Gastroesophageal sphincter (tissue), 4 donors: ENCODE measurements at regions not wholly inside any gene's neighbourhood (a gene's known extent, or its start where the extent isn't known, plus 50 kb on each side); places are given as distances from the start of the nearest gene placed in this dataset.

ENCODE experiments used
- ATAC-seq: fragments of 150-250 bp; one replicate; pipeline ENCODE4 v1.9.1; 2016; ENCODE audit warnings: mild to moderate bottlenecking, moderate library complexity
- H3K27ac ChIP-seq, 4 donors: fragments of 200-600 bp; sonication (generic) in 3 of 4; 1 replicate in 3 of 4; 2 replicates in 1 of 4; pipeline ENCODE4 v1.5.1; 2016 to 2019
- H3K27me3 ChIP-seq: fragments of 200-600 bp; sonication (generic); one replicate; pipeline ENCODE4 v1.5.1; 2019
- H3K36me3 ChIP-seq, 2 donors: fragments of 200-600 bp; sonication (generic); one replicate each; pipeline ENCODE4 v1.5.1; 2019; ENCODE audit warnings: control low read depth in 1 of 2
- H3K4me1 ChIP-seq, 3 donors: fragments of 200-600 bp; sonication (generic); 1 replicate in 2 of 3; 2 replicates in 1 of 3; pipeline ENCODE4 v1.5.1; 2016 to 2019; ENCODE audit warnings: control low read depth in 2 of 3
- H3K4me3 ChIP-seq, 2 donors: fragments of 200-600 bp; sonication (generic); one replicate each; pipeline ENCODE4 v1.5.1; 2019; ENCODE audit warnings: mild to moderate bottlenecking in 1 of 2, moderate library complexity in 1 of 2
- H3K9me3 ChIP-seq, 3 donors: fragments of 200-600 bp; sonication (generic); one replicate each; pipeline ENCODE4 v1.5.1; 2017 to 2019; ENCODE audit warnings: control low read depth in 2 of 3
- EP300 ChIP-seq: sonication (generic); formaldehyde crosslinking; IDR thresholded peaks from one replicate; pipeline ENCODE4 v1.6.1; 2017; ENCODE audit warnings: antibody characterized with exemption, mild to moderate bottlenecking
- POLR2A ChIP-seq, 2 donors: fragments of 450-650 bp; IDR thresholded peaks; one replicate each; pipeline ENCODE4 v1.6.1; 2017; ENCODE audit warnings: antibody characterized with exemption in 2 of 2, mild to moderate bottlenecking in 2 of 2, moderate library complexity in 1 of 2
- POLR2AphosphoS5 ChIP-seq: sonication (generic); formaldehyde crosslinking; IDR thresholded peaks from one replicate; pipeline ENCODE4 v1.6.1; 2017; ENCODE audit warnings: antibody characterized with exemption
- WGBS, 2 donors: methylation state at CpG; one replicate each; pipeline ENCODE4 v1.1.5; 2018; ENCODE audit warnings: low coverage in 1 of 2; 5-methylcytosine and 5-hydroxymethylcytosine counted together
- TF ChIP-seq, protein P1 (sequence below), 4 experiments: fragments of 200-600 bp in 2 of 4; fragments of 450-650 bp in 2 of 4; sonication (generic) in 1 of 4; IDR thresholded peaks; one replicate each; pipeline ENCODE4 v1.5.1; 2017 to 2019; ENCODE audit warnings: antibody characterized with exemption in 4 of 4, mild to moderate bottlenecking in 2 of 4, moderate library complexity in 2 of 4

DNA sequence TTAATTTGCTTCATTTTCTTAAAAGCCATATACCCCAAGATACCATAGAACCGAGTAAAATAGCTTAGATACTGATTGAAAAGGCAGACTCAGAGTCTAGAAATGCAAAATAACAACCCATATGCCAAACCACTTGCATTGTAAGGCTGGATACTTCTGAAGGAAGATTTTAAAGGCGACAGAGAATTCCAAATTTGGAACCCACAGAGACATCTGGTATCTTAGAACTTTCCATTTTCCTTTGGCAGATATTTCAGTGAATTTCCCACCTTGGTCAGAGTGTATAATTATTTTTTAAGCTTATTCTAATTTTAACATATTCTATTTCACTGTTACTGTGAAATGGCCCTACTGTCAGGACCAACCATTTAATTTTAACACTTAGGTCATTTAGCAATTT is 186.4 kb upstream of the E2F7 start:
- no peak overlapping the region for H3K4me3 ChIP-seq
- 82 to 100% methylated on average over 2 of the region's 2 CpGs for WGBS, 2 donors
- no peak for ATAC-seq
- no peaks in the 10 kb centered on the region for H3K36me3 ChIP-seq
- TF ChIP-seq POLR2AphosphoS5 (no peak), EP300 (no peak), POLR2A (IDR thresholded peaks at IDR 0.05) (no peak)
- TF ChIP-seq, protein P1, sequence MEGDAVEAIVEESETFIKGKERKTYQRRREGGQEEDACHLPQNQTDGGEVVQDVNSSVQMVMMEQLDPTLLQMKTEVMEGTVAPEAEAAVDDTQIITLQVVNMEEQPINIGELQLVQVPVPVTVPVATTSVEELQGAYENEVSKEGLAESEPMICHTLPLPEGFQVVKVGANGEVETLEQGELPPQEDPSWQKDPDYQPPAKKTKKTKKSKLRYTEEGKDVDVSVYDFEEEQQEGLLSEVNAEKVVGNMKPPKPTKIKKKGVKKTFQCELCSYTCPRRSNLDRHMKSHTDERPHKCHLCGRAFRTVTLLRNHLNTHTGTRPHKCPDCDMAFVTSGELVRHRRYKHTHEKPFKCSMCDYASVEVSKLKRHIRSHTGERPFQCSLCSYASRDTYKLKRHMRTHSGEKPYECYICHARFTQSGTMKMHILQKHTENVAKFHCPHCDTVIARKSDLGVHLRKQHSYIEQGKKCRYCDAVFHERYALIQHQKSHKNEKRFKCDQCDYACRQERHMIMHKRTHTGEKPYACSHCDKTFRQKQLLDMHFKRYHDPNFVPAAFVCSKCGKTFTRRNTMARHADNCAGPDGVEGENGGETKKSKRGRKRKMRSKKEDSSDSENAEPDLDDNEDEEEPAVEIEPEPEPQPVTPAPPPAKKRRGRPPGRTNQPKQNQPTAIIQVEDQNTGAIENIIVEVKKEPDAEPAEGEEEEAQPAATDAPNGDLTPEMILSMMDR (IDR thresholded peaks at IDR 0.05) = no peak
- H3K4me1 ChIP-seq = no peaks in the 10 kb centered on the region
- H3K27ac ChIP-seq = no peak overlapping the region
- no peaks in the 10 kb centered on the region for H3K27me3 ChIP-seq
- no peaks in the 10 kb centered on the region for H3K9me3 ChIP-seq

DNA sequence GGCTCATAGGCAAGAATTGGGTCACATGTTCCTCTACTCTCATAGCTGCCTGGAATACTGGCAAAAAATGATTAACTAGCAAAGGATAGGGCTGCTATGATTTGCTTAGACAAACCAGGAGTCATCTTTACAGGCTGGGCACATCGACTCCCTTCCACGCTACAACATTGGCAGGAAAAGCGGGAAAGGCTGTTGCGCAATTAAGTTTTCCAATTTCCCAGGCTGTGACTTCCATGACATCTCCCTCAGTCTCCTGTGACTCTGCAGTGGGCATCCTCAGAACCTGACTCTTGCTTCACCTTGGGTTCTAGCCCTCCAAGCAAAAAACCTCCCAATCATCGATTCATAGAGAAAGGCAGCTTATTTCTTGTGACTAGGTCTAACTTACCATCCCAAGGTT is 184.5 kb upstream of the E2F7 start:
- no peak for ATAC-seq
- H3K27ac ChIP-seq = no peak overlapping the region
- H3K4me3 ChIP-seq = no peak overlapping the region
- no peaks in the 10 kb centered on the region for H3K9me3 ChIP-seq
- H3K27me3 ChIP-seq = no peaks in the 10 kb centered on the region
- TF ChIP-seq EP300 = no peak
- no peaks in the 10 kb centered on the region for H3K36me3 ChIP-seq
- 81 to 92% methylated on average over 5 of the region's 5 CpGs for WGBS, 2 donors
- H3K4me1 ChIP-seq = no peaks in the 10 kb centered on the region

DNA sequence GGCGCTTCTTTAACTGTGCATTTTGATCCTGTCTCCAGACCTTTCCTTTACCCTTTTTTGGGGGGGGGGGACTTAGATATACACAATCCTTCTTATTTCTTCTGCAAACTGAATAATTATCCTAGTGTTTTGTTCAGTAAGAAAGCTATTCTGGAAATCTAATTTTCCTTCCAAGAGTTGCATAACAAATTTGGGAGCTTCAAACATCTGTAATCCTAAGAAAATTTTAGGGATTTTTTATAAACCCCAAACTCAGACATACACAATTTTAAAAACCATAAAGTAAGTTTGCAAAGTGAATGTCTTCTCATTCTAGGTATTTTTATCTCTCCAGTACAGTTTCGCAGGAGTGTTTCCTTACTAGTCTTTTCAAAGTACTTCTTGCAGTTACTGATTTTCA is 182.7 kb upstream of the E2F7 start:
- Histone ChIP-seq H3K27ac (no peak overlapping the region), H3K4me3 (no peak overlapping the region), H3K36me3 (no peaks in the 10 kb centered on the region), H3K27me3 (no peaks in the 10 kb centered on the region), H3K9me3 (no peaks in the 10 kb centered on the region), H3K4me1 (no peaks in the 10 kb centered on the region)
- WGBS, 2 donors = 69 to 80% methylated on average over 1 to 2 of the region's 2 CpGs
- TF ChIP-seq, protein P1 (IDR thresholded peaks at IDR 0.05) = no peak
- TF ChIP-seq EP300 (no peak), POLR2A (IDR thresholded peaks at IDR 0.05) (no peak), POLR2AphosphoS5 (no peak)
- no peak for ATAC-seq

DNA sequence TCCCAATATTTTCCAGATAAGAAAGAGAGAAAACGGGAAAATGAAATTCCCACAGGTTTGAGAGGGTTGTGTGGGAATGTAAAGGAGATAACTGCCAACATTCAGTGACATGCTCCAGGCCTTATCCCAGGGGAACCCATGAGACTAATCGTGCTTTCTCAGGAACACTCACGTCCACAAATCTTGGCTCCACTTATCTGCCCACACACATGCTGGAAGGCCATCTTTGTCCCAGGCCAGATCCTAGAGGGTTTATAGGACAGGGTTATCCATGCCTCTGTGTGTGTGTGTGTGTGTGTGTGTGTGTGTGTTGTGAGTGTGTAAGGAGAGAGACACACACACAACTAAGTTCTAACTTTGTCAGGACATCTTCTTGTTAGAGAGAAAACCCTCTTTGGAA is 182.2 kb upstream of the E2F7 start:
- no peak overlapping the region for H3K27ac ChIP-seq
- no peak for ATAC-seq
- no peaks in the 10 kb centered on the region for H3K27me3 ChIP-seq
- no peaks in the 10 kb centered on the region for H3K4me1 ChIP-seq
- H3K4me3 ChIP-seq = no peak overlapping the region
- 40 to 44% methylated on average over 3 of the region's 3 CpGs for WGBS, 2 donors
- TF ChIP-seq, protein P1 (IDR thresholded peaks at IDR 0.05) = no peak
- TF ChIP-seq EP300 (no peak), POLR2AphosphoS5 (no peak), POLR2A (IDR thresholded peaks at IDR 0.05) (no peak)
- no peaks in the 10 kb centered on the region for H3K9me3 ChIP-seq
- no peaks in the 10 kb centered on the region for H3K36me3 ChIP-seq

DNA sequence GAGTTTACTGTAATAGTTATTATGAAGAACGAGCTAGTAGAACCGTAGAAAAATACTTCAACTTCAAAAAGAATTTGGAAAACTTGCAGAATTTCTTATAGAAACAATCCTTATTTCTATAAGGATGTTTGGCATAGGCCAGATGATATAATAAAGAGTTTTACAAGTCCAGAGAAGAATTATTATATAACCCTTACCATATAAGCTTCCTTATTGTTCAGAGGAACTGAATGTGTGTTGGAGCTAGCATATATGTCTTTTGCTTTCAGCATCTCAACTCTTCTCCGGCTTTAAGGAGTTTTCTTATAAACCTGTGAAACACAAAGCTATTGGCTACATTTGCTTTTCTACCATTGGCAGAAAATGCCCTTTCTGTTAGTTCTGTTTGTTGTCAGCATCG is 178.0 kb upstream of the E2F7 start:
- no peak overlapping the region for H3K27ac ChIP-seq
- no peak overlapping the region for H3K4me3 ChIP-seq
- 74 to 86% methylated on average over 4 of the region's 4 CpGs for WGBS, 2 donors
- H3K36me3 ChIP-seq = no peaks in the 10 kb centered on the region
- H3K9me3 ChIP-seq = no peaks in the 10 kb centered on the region
- H3K27me3 ChIP-seq = no peaks in the 10 kb centered on the region
- H3K4me1 ChIP-seq = no peaks in the 10 kb centered on the region
- TF ChIP-seq, protein P1 (IDR thresholded peaks at IDR 0.05) = no peak
- TF ChIP-seq EP300 (no peak), POLR2A (IDR thresholded peaks at IDR 0.05) (no peak), POLR2AphosphoS5 (no peak)
- ATAC-seq = no peak

DNA sequence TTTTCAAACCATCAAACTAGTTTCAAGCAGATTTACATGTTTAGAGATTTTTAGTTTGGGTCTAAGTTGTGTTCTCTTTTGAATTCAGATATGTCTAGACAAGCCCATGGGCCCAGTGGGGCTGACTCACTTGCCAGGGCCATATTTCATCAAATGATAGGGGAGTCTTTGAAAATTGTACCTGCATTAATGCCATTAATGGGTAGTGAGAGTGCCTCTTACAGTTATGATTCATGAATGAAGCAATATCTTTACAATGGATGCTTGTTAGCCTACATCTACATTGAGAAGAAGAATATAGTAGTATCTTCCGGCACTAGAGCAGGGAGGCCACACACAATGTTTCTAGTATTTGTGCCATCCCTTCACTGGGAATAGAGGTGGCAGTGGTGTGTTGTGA is 174.2 kb upstream of the E2F7 start:
- ATAC-seq = no peak
- TF ChIP-seq POLR2AphosphoS5 (no peak), EP300 (no peak), POLR2A (IDR thresholded peaks at IDR 0.05) (no peak)
- TF ChIP-seq, protein P1 (IDR thresholded peaks at IDR 0.05) = no peak
- H3K36me3 ChIP-seq = no peaks in the 10 kb centered on the region
- WGBS, 2 donors = 100% methylated on average over 1 of the region's 1 CpG
- H3K27me3 ChIP-seq = no peaks in the 10 kb centered on the region
- no peaks in the 10 kb centered on the region for H3K9me3 ChIP-seq
- no peak overlapping the region for H3K27ac ChIP-seq
- H3K4me1 ChIP-seq = no peaks in the 10 kb centered on the region
- no peak overlapping the region for H3K4me3 ChIP-seq
